Psoas muscle (tissue), 7 donors: ENCODE measurements at regions not wholly inside any gene's neighbourhood (a gene's known extent, or its start where the extent isn't known, plus 50 kb on each side); places are given as distances from the start of the nearest gene placed in this dataset.

ENCODE experiments used
- ATAC-seq, 4 donors: fragments of 200-7000 bp; cut with Tn5 transposase; one replicate each; pipeline ENCODE4 v1.9.1; 2020; ENCODE audit warnings: moderate library complexity in 3 of 4, mild to moderate bottlenecking in 2 of 4
- DNase-seq, 2 donors: peaks; one replicate each; pipeline ENCODE4 v3.0.0-alpha.2; 2020
- H3K27ac ChIP-seq: fragments of 200-600 bp; one replicate; pipeline ENCODE4 v1.8.0; 2022
- H3K27me3 ChIP-seq, 3 donors: fragments of 200-600 bp in 1 of 3; one replicate each; pipeline versions ENCODE4 v1.6.1 to v1.8.0; 2013 to 2022; ENCODE audit warnings: low read length in 2 of 3, mild to moderate bottlenecking in 2 of 3, moderate library complexity in 1 of 3; ENCODE audit not compliant: insufficient read depth in 3 of 3
- H3K36me3 ChIP-seq, 2 donors: fragments of 200-600 bp in 1 of 2; one replicate each; pipeline versions ENCODE4 v1.6.1 to v1.8.0; 2013 to 2022; ENCODE audit warnings: low read depth in 1 of 2, mild to moderate bottlenecking in 1 of 2, moderate library complexity in 1 of 2; ENCODE audit not compliant: insufficient read depth in 1 of 2
- H3K4me1 ChIP-seq: fragments of 200-600 bp; one replicate; pipeline ENCODE4 v1.8.0; 2022
- H3K4me3 ChIP-seq: fragments of 200-600 bp; one replicate; pipeline ENCODE4 v1.8.0; 2022; ENCODE audit warnings: mild to moderate bottlenecking
- H3K9me3 ChIP-seq: fragments of 200-600 bp; one replicate; pipeline ENCODE4 v1.8.0; 2022
- WGBS, 3 donors: extraction: QIAGEN DNeasy Blood & Tissue Kit; methylation state at CpG; one replicate each; pipeline versions ENCODE4 v1.1.6 to v1.1.7; 2013; 5-methylcytosine and 5-hydroxymethylcytosine counted together
- intact Hi-C, 2 donors: fragments of 100-400 bp; cut with DNase I; formaldehyde crosslinking; loops; one replicate each; pipeline versions ENCODE4 v1.11.0 to v1.14.2; 2022
- TF ChIP-seq, protein P1 (sequence below): fragments of 200-600 bp; IDR thresholded peaks from one replicate; pipeline ENCODE4 v1.8.0; 2022; ENCODE audit warnings: antibody characterized with exemption
- donor health status: healthy with polysubstance abuse.
- donor health status: DM: no; HTN: no; CAD: no; lungs with moderate emphysema.
- donor health status: Bipolar disorder and iron deficiency.
- donor health status: healthy.
- donor health status: DM: yes; HTN: yes; CAD: no.
- donor health status: DM: no; HTN: no; CAD: no.
- donor health status: DM: yes; HTN: yes; CAD: no.

DNA sequence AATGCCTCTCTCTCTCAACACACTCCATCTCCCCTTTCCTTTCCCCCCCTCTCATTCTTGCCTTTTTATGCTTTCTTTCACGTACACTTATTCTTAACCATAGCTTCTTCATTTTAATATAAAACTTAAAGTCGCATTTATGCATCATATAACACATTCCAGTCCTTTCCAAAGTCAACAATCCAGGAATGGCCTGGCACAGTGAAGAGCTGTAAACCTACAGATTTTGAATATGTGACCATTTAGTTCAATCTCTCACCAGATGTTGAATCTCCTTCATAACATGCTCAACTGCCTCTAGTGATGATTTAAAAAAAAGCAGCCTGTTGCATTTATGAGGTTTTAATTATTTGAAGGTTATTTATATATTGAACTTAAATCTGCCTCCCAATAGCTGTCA lies 186.2 kb upstream of the GRAMD2B start:
- TF ChIP-seq, protein P1, sequence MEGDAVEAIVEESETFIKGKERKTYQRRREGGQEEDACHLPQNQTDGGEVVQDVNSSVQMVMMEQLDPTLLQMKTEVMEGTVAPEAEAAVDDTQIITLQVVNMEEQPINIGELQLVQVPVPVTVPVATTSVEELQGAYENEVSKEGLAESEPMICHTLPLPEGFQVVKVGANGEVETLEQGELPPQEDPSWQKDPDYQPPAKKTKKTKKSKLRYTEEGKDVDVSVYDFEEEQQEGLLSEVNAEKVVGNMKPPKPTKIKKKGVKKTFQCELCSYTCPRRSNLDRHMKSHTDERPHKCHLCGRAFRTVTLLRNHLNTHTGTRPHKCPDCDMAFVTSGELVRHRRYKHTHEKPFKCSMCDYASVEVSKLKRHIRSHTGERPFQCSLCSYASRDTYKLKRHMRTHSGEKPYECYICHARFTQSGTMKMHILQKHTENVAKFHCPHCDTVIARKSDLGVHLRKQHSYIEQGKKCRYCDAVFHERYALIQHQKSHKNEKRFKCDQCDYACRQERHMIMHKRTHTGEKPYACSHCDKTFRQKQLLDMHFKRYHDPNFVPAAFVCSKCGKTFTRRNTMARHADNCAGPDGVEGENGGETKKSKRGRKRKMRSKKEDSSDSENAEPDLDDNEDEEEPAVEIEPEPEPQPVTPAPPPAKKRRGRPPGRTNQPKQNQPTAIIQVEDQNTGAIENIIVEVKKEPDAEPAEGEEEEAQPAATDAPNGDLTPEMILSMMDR = no peak
- Histone ChIP-seq H3K9me3 (no peaks in the 10 kb centered on the region), H3K27me3 (no peaks in the 10 kb centered on the region), H3K4me1 (no peaks in the 10 kb centered on the region), H3K36me3 (no peaks in the 10 kb centered on the region), H3K27ac (no peak overlapping the region), H3K4me3 (no peak overlapping the region)
- WGBS, 3 donors = 90 to 96% (median 95%) methylated on average over 2 of the region's 2 CpGs
- ATAC-seq (no peak), DNase-seq (no peak)
- intact Hi-C loops = no loop called here

DNA sequence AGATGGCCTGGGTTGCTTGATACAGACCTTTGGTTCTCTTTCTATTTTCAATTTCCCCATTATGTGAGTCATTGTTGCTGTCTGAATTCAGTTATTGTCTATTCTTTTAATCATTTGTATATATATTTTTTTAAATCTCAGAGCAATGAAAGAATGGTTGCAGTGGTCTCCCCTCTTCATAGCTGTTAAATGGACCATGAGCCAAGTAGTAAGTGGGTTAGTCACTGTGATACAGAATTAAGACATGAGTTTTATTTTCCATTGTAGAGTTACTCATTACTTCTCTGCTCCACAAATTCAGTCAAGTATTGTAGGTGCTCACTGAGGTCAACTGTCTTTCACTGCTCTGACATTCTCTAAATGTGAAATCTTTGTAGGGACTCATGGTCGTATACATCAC lies 174.6 kb upstream of the GRAMD2B start:
- 74 to 89% (median 81%) methylated on average over 1 of the region's 1 CpG for whole genome bisulfite sequencing, 3 donors

DNA sequence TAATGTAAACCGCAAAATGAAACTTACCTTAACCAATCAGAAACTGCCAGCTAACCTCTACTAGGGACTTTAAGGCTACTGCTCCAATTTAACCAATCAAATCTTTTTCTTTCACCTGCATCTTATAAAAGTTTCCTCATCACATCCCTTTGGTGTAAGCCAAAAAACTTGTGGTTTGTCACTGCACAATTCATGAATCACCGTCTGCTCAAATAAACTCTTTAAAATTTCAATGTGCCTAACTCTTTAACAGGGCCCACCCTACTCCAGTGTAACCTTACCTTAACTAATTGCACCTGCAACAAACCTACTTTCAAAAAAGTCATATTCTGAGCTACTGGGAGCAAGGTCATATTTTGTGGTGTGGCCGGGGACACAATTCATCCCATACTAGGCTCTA lies 172.2 kb upstream of the GRAMD2B start:
- H3K27me3 ChIP-seq = no peaks in the 10 kb centered on the region
- H3K27ac ChIP-seq = no peak overlapping the region
- TF ChIP-seq, protein P1 = no peak
- intact Hi-C loops = no loop called here
- ATAC-seq (no peak), DNase-seq (no peak)
- no peaks in the 10 kb centered on the region for H3K4me1 ChIP-seq
- WGBS, 3 donors = 89 to 94% (median 91%) methylated on average over 3 of the region's 3 CpGs
- no peaks in the 10 kb centered on the region for H3K9me3 ChIP-seq
- H3K36me3 ChIP-seq = no peaks in the 10 kb centered on the region
- no peak overlapping the region for H3K4me3 ChIP-seq

More for the DNA sequence above, 174.6 kb upstream of the GRAMD2B start:
- Histone ChIP-seq H3K4me1 (no peaks in the 10 kb centered on the region), H3K9me3 (no peaks in the 10 kb centered on the region), H3K4me3 (no peak overlapping the region), H3K27me3 (no peaks in the 10 kb centered on the region), H3K36me3 (no peaks in the 10 kb centered on the region), H3K27ac (no peak overlapping the region)
- intact Hi-C loops = no loop called here
- no peak for DNase-seq
- ATAC-seq = no peak
- TF ChIP-seq, protein P1 = no peak

DNA sequence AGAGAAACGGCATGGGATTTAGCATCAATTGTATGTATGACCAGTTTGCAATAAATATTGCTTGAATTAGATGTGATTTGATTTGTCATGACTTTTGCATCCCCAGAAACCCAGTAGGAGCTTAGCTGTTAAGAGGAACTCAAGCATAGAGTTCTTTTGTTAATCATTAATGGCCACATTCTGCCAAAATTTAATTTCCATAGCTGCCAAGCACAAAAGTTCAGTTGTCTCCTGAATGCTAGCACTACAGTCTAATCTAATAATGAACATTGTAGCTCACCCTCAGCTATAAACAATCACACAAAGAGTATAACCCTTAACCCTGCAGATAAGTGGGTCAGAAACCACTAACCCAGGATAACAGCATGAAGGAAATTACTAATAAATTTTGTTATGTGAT lies 169.8 kb upstream of the GRAMD2B start:
- TF ChIP-seq, protein P1 = no peak
- no peak overlapping the region for H3K4me3 ChIP-seq

DNA sequence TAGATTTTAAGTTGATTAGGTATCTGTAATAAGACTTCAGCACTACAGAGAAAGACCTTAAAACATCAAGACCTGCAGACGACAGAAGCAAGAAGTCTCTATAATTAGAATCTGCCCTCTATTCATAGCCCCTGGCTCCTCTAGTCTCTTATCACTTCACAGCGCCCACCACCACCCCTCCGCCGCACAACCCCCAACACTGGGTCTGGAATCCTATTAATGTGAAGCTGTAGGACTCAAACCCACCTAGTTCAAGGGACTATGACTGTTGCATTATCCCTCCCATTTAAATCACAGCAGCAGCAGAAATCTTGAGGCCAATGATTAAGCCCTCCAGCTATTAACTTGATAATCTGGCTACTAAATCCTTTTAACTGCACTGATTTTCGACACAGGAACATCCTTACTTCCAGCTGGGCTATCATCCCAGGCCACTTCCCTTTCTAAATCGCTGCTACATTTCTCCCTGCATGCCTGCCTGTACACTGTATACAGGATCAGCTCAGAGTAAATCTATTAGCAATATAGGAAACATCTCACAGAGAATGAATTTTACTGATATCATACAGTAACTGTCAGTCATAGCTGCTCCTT lies 159.5 kb upstream of the GRAMD2B start:
- peaks cover 0 to 2% (median 0%) of the 10 kb centered on the region in 3 donors for H3K27me3 ChIP-seq
- WGBS, 3 donors = 61 to 65% (median 63%) methylated on average over 6 of the region's 6 CpGs
- intact Hi-C loops = no loop called here
- no peaks in the 10 kb centered on the region for H3K4me1 ChIP-seq
- TF ChIP-seq, protein P1 = no peak
- no peaks in the 10 kb centered on the region for H3K36me3 ChIP-seq
- no peak overlapping the region for H3K4me3 ChIP-seq
- DNase-seq (no peak), ATAC-seq (no peak)
- no peaks in the 10 kb centered on the region for H3K9me3 ChIP-seq
- H3K27ac ChIP-seq = no peak overlapping the region

More for the DNA sequence above, 169.8 kb upstream of the GRAMD2B start:
- ATAC-seq = no peak
- WGBS, 3 donors = 26 to 41% (median 30%) methylated on average over 1 of the region's 1 CpG
- intact Hi-C loops = no loop called here
- no peaks in the 10 kb centered on the region for H3K4me1 ChIP-seq
- no peak overlapping the region for H3K27ac ChIP-seq
- no peaks in the 10 kb centered on the region for H3K27me3 ChIP-seq
- no peaks in the 10 kb centered on the region for H3K36me3 ChIP-seq
- H3K9me3 ChIP-seq = no peaks in the 10 kb centered on the region
- no peak for DNase-seq
